ENCODE measurements at regions not wholly inside any gene's neighbourhood (a gene's known extent, or its start where the extent isn't known, plus 50 kb on each side); places are given as distances from the start of the nearest gene placed in this dataset.

GRCh38 chr10:106401967-106402366 is 762.5 kb downstream of the SORCS1 start:
- H3K9ac ChIP-seq (replicated peaks; ENCODE audit: extremely low read depth, insufficient read depth, low read length) = no peak overlapping the region
- DNase-seq (ENCODE audit: low read depth, low spot score) (no peak), FAIRE-seq (no peak)
- H3K4me2 ChIP-seq (ENCODE audit: insufficient read depth, low read length) = no peak overlapping the region
- H4K20me1 ChIP-seq (replicated peaks; ENCODE audit: control insufficient read depth, extremely low read depth, insufficient read depth, low read length) = no peaks in the 10 kb centered on the region
- intact Hi-C loops (cut with micrococcal nuclease) = no loop called here
- no peak overlapping the region for H3K27ac ChIP-seq (ENCODE audit: insufficient read depth, low read depth, low read length)
- peaks cover 3% of the 10 kb centered on the region for H3K9me3 ChIP-seq (replicated peaks; ENCODE audit: control insufficient read depth, insufficient read depth, low read length)
- dilution Hi-C loops (cut with MboI; ENCODE audit: extremely low pct_ligation_motif_present, low sequenced_read_pairs) = no loop called here
- H2AFZ ChIP-seq (ENCODE audit: low read depth, low read length) = no peak overlapping the region
- CTCF ChIA-PET = no interaction called here
- H3K27me3 ChIP-seq (ENCODE audit: control insufficient read depth in 2 of 2, insufficient read depth in 2 of 2, low read length in 2 of 2) = no peaks in the 10 kb centered on the region
- TF ChIP-seq POLR2A (IDR thresholded peaks at IDR 0.05; ENCODE audit: low read depth, low read length) (no peak), MAX (IDR thresholded peaks at IDR 0.05; ENCODE audit: insufficient read depth, insufficient read length) (no peak), CTCF (IDR thresholded peaks at IDR 0.05; ENCODE audit: extremely low read depth in 1 of 2, insufficient read depth in 1 of 2, low read depth in 1 of 2, low read length in 2 of 2) (no peak), POLR2AphosphoS5 (IDR thresholded peaks at IDR 0.05; ENCODE audit: insufficient read depth, low read depth, low read length) (no peak), MYC (IDR thresholded peaks at IDR 0.05; ENCODE audit: low read depth, low read length) (no peak), GATA2 (IDR thresholded peaks at IDR 0.05; ENCODE audit: insufficient read depth, insufficient read length, low read depth, low read length) (no peak), JUN (IDR thresholded peaks at IDR 0.05; ENCODE audit: borderline replicate concordance, insufficient read depth, insufficient read length, low read depth) (no peak), EZH2 (IDR thresholded peaks at IDR 0.05; ENCODE audit: borderline replicate concordance, low read depth, low read length, severe bottlenecking) (no peak), FOS (IDR thresholded peaks at IDR 0.05; ENCODE audit: borderline replicate concordance, insufficient read depth, low read length) (no peak)
- no peaks in the 10 kb centered on the region for H3K4me1 ChIP-seq (ENCODE audit: control insufficient read depth, extremely low read depth, insufficient read depth, low read length)
- POLR2A ChIA-PET = no interaction called here
- no TSS peak for BruUV-seq (replicated peaks)
- no peaks in the 10 kb centered on the region for H3K9me1 ChIP-seq (replicated peaks; ENCODE audit: control insufficient read depth, extremely low read depth, insufficient read depth, low read length)
- H3K79me2 ChIP-seq (ENCODE audit: control insufficient read depth, insufficient read depth, low read length) = no peaks in the 10 kb centered on the region
- H3K4me3 ChIP-seq (replicated peaks in 1 of 3; ENCODE audit: insufficient read depth in 1 of 3, low read depth in 1 of 3, low read length in 3 of 3) = no peak overlapping the region
- no peaks in the 10 kb centered on the region for H3K36me3 ChIP-seq (ENCODE audit: control insufficient read depth in 2 of 2, extremely low read depth in 1 of 2, insufficient read depth in 2 of 2, low read length in 2 of 2)

All from endothelial cell of umbilical vein (primary cell).